ENCODE measurements at regions not wholly inside any gene's neighbourhood (a gene's known extent, or its start where the extent isn't known, plus 50 kb on each side); places are given as distances from the start of the nearest gene placed in this dataset.

DNA sequence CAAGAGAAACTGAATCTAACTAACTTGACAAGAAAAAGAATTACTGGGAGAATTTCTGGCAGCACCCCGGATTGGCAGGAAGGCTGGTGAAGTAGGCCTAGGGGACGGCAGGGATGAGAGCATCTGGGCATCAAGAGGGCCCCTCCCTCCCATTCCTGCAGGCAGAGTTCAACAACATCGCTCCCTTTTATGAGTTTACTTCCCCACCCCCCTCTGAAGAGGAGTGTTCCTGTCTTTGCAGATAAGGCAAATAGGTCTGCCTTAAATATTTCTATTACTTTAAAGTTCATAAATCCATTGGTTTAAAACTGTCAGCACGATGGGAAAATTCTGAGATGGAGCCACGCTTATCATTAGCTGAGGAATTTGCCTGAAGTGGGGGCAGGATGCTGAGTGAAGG is 168.7 kb downstream of the TBX5 start:
- TF ChIP-seq, protein P1, sequence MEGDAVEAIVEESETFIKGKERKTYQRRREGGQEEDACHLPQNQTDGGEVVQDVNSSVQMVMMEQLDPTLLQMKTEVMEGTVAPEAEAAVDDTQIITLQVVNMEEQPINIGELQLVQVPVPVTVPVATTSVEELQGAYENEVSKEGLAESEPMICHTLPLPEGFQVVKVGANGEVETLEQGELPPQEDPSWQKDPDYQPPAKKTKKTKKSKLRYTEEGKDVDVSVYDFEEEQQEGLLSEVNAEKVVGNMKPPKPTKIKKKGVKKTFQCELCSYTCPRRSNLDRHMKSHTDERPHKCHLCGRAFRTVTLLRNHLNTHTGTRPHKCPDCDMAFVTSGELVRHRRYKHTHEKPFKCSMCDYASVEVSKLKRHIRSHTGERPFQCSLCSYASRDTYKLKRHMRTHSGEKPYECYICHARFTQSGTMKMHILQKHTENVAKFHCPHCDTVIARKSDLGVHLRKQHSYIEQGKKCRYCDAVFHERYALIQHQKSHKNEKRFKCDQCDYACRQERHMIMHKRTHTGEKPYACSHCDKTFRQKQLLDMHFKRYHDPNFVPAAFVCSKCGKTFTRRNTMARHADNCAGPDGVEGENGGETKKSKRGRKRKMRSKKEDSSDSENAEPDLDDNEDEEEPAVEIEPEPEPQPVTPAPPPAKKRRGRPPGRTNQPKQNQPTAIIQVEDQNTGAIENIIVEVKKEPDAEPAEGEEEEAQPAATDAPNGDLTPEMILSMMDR (IDR thresholded peaks at IDR 0.05 in 2 of 3, conservative IDR thresholded peaks at IDR 0.05 in 1 of 3; ENCODE audit: control insufficient read depth in 2 of 3, extremely low read depth in 1 of 3, insufficient read depth in 1 of 3, low read depth in 3 of 3, low read length in 3 of 3) = no peak
- TF ChIP-seq, protein P2, sequence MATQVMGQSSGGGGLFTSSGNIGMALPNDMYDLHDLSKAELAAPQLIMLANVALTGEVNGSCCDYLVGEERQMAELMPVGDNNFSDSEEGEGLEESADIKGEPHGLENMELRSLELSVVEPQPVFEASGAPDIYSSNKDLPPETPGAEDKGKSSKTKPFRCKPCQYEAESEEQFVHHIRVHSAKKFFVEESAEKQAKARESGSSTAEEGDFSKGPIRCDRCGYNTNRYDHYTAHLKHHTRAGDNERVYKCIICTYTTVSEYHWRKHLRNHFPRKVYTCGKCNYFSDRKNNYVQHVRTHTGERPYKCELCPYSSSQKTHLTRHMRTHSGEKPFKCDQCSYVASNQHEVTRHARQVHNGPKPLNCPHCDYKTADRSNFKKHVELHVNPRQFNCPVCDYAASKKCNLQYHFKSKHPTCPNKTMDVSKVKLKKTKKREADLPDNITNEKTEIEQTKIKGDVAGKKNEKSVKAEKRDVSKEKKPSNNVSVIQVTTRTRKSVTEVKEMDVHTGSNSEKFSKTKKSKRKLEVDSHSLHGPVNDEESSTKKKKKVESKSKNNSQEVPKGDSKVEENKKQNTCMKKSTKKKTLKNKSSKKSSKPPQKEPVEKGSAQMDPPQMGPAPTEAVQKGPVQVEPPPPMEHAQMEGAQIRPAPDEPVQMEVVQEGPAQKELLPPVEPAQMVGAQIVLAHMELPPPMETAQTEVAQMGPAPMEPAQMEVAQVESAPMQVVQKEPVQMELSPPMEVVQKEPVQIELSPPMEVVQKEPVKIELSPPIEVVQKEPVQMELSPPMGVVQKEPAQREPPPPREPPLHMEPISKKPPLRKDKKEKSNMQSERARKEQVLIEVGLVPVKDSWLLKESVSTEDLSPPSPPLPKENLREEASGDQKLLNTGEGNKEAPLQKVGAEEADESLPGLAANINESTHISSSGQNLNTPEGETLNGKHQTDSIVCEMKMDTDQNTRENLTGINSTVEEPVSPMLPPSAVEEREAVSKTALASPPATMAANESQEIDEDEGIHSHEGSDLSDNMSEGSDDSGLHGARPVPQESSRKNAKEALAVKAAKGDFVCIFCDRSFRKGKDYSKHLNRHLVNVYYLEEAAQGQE (IDR thresholded peaks at IDR 0.05; ENCODE audit: low read depth, low read length) = no peak
- TF ChIP-seq, protein P3, sequence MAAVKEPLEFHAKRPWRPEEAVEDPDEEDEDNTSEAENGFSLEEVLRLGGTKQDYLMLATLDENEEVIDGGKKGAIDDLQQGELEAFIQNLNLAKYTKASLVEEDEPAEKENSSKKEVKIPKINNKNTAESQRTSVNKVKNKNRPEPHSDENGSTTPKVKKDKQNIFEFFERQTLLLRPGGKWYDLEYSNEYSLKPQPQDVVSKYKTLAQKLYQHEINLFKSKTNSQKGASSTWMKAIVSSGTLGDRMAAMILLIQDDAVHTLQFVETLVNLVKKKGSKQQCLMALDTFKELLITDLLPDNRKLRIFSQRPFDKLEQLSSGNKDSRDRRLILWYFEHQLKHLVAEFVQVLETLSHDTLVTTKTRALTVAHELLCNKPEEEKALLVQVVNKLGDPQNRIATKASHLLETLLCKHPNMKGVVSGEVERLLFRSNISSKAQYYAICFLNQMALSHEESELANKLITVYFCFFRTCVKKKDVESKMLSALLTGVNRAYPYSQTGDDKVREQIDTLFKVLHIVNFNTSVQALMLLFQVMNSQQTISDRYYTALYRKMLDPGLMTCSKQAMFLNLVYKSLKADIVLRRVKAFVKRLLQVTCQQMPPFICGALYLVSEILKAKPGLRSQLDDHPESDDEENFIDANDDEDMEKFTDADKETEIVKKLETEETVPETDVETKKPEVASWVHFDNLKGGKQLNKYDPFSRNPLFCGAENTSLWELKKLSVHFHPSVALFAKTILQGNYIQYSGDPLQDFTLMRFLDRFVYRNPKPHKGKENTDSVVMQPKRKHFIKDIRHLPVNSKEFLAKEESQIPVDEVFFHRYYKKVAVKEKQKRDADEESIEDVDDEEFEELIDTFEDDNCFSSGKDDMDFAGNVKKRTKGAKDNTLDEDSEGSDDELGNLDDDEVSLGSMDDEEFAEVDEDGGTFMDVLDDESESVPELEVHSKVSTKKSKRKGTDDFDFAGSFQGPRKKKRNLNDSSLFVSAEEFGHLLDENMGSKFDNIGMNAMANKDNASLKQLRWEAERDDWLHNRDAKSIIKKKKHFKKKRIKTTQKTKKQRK (IDR thresholded peaks at IDR 0.05; ENCODE audit: low read depth, low read length) = no peak
- no peak for TF ChIP-seq MEF2A (IDR thresholded peaks at IDR 0.05; ENCODE audit: insufficient read depth, low read depth, low read length)
- no peak for TF ChIP-seq TAF1 (IDR thresholded peaks at IDR 0.05; ENCODE audit: borderline replicate concordance, low read depth, low read length)
- no peak for TF ChIP-seq EZH2 (IDR thresholded peaks at IDR 0.05; ENCODE audit: borderline replicate concordance, control insufficient read depth, low read depth, low read length)
- TF ChIP-seq RAD21 (IDR thresholded peaks at IDR 0.05; ENCODE audit: insufficient read depth, low read depth, low read length) = no peak
- TF ChIP-seq POLR2A (IDR thresholded peaks at IDR 0.05; ENCODE audit: low read depth, low read length) = no peak
- no peak for TF ChIP-seq ZNF24 (IDR thresholded peaks at IDR 0.05)
- TF ChIP-seq, protein P4, sequence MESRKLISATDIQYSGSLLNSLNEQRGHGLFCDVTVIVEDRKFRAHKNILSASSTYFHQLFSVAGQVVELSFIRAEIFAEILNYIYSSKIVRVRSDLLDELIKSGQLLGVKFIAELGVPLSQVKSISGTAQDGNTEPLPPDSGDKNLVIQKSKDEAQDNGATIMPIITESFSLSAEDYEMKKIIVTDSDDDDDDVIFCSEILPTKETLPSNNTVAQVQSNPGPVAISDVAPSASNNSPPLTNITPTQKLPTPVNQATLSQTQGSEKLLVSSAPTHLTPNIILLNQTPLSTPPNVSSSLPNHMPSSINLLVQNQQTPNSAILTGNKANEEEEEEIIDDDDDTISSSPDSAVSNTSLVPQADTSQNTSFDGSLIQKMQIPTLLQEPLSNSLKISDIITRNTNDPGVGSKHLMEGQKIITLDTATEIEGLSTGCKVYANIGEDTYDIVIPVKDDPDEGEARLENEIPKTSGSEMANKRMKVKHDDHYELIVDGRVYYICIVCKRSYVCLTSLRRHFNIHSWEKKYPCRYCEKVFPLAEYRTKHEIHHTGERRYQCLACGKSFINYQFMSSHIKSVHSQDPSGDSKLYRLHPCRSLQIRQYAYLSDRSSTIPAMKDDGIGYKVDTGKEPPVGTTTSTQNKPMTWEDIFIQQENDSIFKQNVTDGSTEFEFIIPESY (IDR thresholded peaks at IDR 0.05) = no peak
- no peak for TF ChIP-seq CHD2 (IDR thresholded peaks at IDR 0.05; ENCODE audit: borderline replicate concordance, low read depth, low read length)
- TF ChIP-seq SIN3A (IDR thresholded peaks at IDR 0.05; ENCODE audit: low read depth, low read length) = no peak
- TF ChIP-seq BMI1 (IDR thresholded peaks at IDR 0.05; ENCODE audit: borderline replicate concordance) = no peak
- TF ChIP-seq POLR2AphosphoS5 (IDR thresholded peaks at IDR 0.05; ENCODE audit: low read length) = no peak

Data from GM12878 (cell line).